ENCODE measurements at regions not wholly inside any gene's neighbourhood (a gene's known extent, or its start where the extent isn't known, plus 50 kb on each side); places are given as distances from the start of the nearest gene placed in this dataset.

- TF ChIP-seq EZH2 (IDR thresholded peaks at IDR 0.05; ENCODE audit: low read length, missing control alignments) (no peak), CTCF (conservative IDR thresholded peaks at IDR 0.05 in 1 of 2, IDR thresholded peaks at IDR 0.05 in 1 of 2; ENCODE audit: low read depth in 1 of 2, low read length in 2 of 2) (no peak)
These were observed 83.7 kb downstream of the TMEM215 start for GRCh38 chr9:32867026-32867425.

All from fibroblast of lung (primary cell).